ENCODE measurements at regions not wholly inside any gene's neighbourhood (a gene's known extent, or its start where the extent isn't known, plus 50 kb on each side); places are given as distances from the start of the nearest gene placed in this dataset.

GRCh38 chr10:26647602-26648244 lies 49.8 kb upstream of the PDSS1 start:
- Histone ChIP-seq H2AK9ac (replicated peaks; ENCODE audit: low read depth, low read length, poor library complexity) (no peak overlapping the region), H2AFZ (replicated peaks; ENCODE audit: low read length, poor library complexity) (no peak overlapping the region), H3K9me1 (ENCODE audit: insufficient read depth, low read length) (no peaks in the 10 kb centered on the region), H3K14ac (replicated peaks; ENCODE audit: low read depth, low read length) (no peak overlapping the region), H2BK5ac (ENCODE audit: low read depth, low read length, poor library complexity, severe bottlenecking) (no peak overlapping the region), H3K23ac (ENCODE audit: low read depth, low read length) (no peak overlapping the region), H3K27ac (ENCODE audit: insufficient read depth, low read length) (no peak overlapping the region), H4K20me1 (ENCODE audit: insufficient read depth, low read length) (no peaks in the 10 kb centered on the region), H3K36me3 (ENCODE audit: control insufficient read depth, insufficient read depth, low read length) (no peaks in the 10 kb centered on the region), H3K56ac (ENCODE audit: extremely low read depth, insufficient read depth, low read length) (no peak overlapping the region), H4K91ac (ENCODE audit: insufficient read depth, low read depth, low read length) (no peak overlapping the region), H3K27me3 (ENCODE audit: control insufficient read depth, insufficient read depth, low read length) (no peaks in the 10 kb centered on the region), H2BK20ac (ENCODE audit: low read depth, low read length) (no peak overlapping the region), H2BK15ac (ENCODE audit: low read depth, low read length) (no peak overlapping the region), H3K4ac (ENCODE audit: low read depth, low read length) (no peak overlapping the region), H3K18ac (ENCODE audit: low read depth, low read length) (no peak overlapping the region), H3K4me3 (ENCODE audit: insufficient read depth, low read depth, low read length) (no peak overlapping the region), H4K8ac (ENCODE audit: low read depth in 2 of 2, low read length in 2 of 2) (no peak overlapping the region), H3K79me1 (ENCODE audit: low read depth in 1 of 2, low read length in 2 of 2) (no peaks in the 10 kb centered on the region), H3K4me1 (ENCODE audit: control insufficient read depth, insufficient read depth, low read length) (no peaks in the 10 kb centered on the region), H3K9ac (ENCODE audit: low read depth, low read length) (no peak overlapping the region), H2BK120ac (ENCODE audit: low read depth, low read length) (no peak overlapping the region), H3K4me2 (ENCODE audit: low read depth, low read length) (no peak overlapping the region), H4K5ac (ENCODE audit: low read depth, low read length) (no peak overlapping the region), H2AK5ac (ENCODE audit: low read depth, low read length) (no peak overlapping the region), H3K9me3 (ENCODE audit: control insufficient read depth, insufficient read depth, low read length) (peaks cover 1% of the 10 kb centered on the region; the same call in 1 of the 2 replicates)
- in situ Hi-C loops (cut with MboI; ENCODE audit: low sequenced_read_pairs) (no loop called here), dilution Hi-C loops (cut with HindIII; ENCODE audit: low sequenced_read_pairs, unreplicated experiment) (no loop called here), intact Hi-C loops (cut with micrococcal nuclease) (no loop called here)
- DNase-seq (no peak), ATAC-seq (ENCODE audit: low read depth) (no peak)
- ChIA-PET CTCF (no interaction called here), POLR2A (ENCODE audit: unreplicated experiment) (no interaction called here)
- 82% methylated on average over 3 of the region's 12 CpGs; no CpG with 5 or more reads in 1 of the 2 experiments for WGBS, 2 experiments (ENCODE audit: extremely low coverage in 2 of 2, insufficient read length in 1 of 2)
- TF ChIP-seq USF2 (IDR thresholded peaks at IDR 0.05; ENCODE audit: low read depth, low read length) (no peak), MXI1 (IDR thresholded peaks at IDR 0.05; ENCODE audit: borderline replicate concordance, low read depth, low read length) (no peak), SMC3 (IDR thresholded peaks at IDR 0.05; ENCODE audit: low read depth, low read length) (no peak), CEBPB (IDR thresholded peaks at IDR 0.05; ENCODE audit: low read depth, low read length) (no peak), FOS (IDR thresholded peaks at IDR 0.05; ENCODE audit: low read depth, low read length) (no peak), NFE2L2 (IDR thresholded peaks at IDR 0.05; ENCODE audit: low read depth, low read length) (no peak), MAZ (IDR thresholded peaks at IDR 0.05; ENCODE audit: borderline replicate concordance, low read depth, low read length) (no peak), MAFK (IDR thresholded peaks at IDR 0.05; ENCODE audit: low read depth, low read length) (no peak), RFX5 (IDR thresholded peaks at IDR 0.05; ENCODE audit: low read depth, low read length) (no peak), POLR2A (IDR thresholded peaks at IDR 0.05; ENCODE audit: low read depth, low read length) (no peak), CHD1 (IDR thresholded peaks at IDR 0.05; ENCODE audit: low read depth, low read length) (no peak), RCOR1 (IDR thresholded peaks at IDR 0.05; ENCODE audit: insufficient replicate concordance, low read length) (no peak), BHLHE40 (IDR thresholded peaks at IDR 0.05; ENCODE audit: low read depth, low read length) (no peak)
- TF ChIP-seq, protein P1, sequence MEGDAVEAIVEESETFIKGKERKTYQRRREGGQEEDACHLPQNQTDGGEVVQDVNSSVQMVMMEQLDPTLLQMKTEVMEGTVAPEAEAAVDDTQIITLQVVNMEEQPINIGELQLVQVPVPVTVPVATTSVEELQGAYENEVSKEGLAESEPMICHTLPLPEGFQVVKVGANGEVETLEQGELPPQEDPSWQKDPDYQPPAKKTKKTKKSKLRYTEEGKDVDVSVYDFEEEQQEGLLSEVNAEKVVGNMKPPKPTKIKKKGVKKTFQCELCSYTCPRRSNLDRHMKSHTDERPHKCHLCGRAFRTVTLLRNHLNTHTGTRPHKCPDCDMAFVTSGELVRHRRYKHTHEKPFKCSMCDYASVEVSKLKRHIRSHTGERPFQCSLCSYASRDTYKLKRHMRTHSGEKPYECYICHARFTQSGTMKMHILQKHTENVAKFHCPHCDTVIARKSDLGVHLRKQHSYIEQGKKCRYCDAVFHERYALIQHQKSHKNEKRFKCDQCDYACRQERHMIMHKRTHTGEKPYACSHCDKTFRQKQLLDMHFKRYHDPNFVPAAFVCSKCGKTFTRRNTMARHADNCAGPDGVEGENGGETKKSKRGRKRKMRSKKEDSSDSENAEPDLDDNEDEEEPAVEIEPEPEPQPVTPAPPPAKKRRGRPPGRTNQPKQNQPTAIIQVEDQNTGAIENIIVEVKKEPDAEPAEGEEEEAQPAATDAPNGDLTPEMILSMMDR (conservative IDR thresholded peaks at IDR 0.05; ENCODE audit: low read depth, low read length), result no peak
- TF ChIP-seq, protein P2, sequence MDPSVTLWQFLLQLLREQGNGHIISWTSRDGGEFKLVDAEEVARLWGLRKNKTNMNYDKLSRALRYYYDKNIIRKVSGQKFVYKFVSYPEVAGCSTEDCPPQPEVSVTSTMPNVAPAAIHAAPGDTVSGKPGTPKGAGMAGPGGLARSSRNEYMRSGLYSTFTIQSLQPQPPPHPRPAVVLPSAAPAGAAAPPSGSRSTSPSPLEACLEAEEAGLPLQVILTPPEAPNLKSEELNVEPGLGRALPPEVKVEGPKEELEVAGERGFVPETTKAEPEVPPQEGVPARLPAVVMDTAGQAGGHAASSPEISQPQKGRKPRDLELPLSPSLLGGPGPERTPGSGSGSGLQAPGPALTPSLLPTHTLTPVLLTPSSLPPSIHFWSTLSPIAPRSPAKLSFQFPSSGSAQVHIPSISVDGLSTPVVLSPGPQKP (IDR thresholded peaks at IDR 0.05; ENCODE audit: borderline replicate concordance, low read depth, low read length), result no peak
- BruUV-seq (replicated peaks), result no TSS peak
